ENCODE measurements at regions not wholly inside any gene's neighbourhood (a gene's known extent, or its start where the extent isn't known, plus 50 kb on each side); places are given as distances from the start of the nearest gene placed in this dataset.

- Histone ChIP-seq H3K36me3 (no peaks in the 10 kb centered on the region; the same call in 1 of the 2 replicates), H3K27ac (no peak overlapping the region), H3K4me3 (no peak overlapping the region), H3K9me3 (replicated peaks) (peaks cover 5% of the 10 kb centered on the region), H3K4me1 (no peaks in the 10 kb centered on the region), H3K27me3 (no peaks in the 10 kb centered on the region)
- no peak for DNase-seq
Measured at GRCh38 chr16:48659940-48660339, 50.0 kb upstream of the N4BP1 start.

All from SJCRH30 (cell line).